GM23338 (cell line): ENCODE measurements at regions not wholly inside any gene's neighbourhood (a gene's known extent, or its start where the extent isn't known, plus 50 kb on each side); places are given as distances from the start of the nearest gene placed in this dataset.

Experiments used
- EZH2 ChIP-seq: fragments of 200-600 bp; sonication (generic); IDR thresholded peaks from one replicate; pipeline ENCODE4 v1.8.0; 2017; ENCODE audit warnings: antibody characterized with exemption, mild to moderate bottlenecking, low read depth; ENCODE audit not compliant: unreplicated experiment
- NANOG ChIP-seq: IDR thresholded peaks from 2 replicates; pipeline ENCODE4 v1.6.1; 2016; ENCODE audit warnings: antibody characterized with exemption, borderline replicate concordance
- POLR2AphosphoS5 ChIP-seq: IDR thresholded peaks from 2 replicates; pipeline ENCODE4 v1.6.1; 2016; ENCODE audit warnings: antibody characterized with exemption, low read depth
- TF ChIP-seq, protein P1 (sequence below), 2 experiments: fragments of 200-600 bp in 1 of 2; sonication (generic) in 1 of 2; conservative IDR thresholded peaks; 2 replicates each; pipeline versions ENCODE4 v1.5.1 to v1.6.1; 2016 to 2017; ENCODE audit warnings: antibody characterized with exemption in 2 of 2, low read depth in 2 of 2, mild to moderate bottlenecking in 2 of 2, moderate library complexity in 1 of 2
- TF ChIP-seq, protein P2 (sequence below): IDR thresholded peaks from one replicate; pipeline ENCODE4 v1.6.1; 2018; ENCODE audit warnings: antibody characterized with exemption; ENCODE audit not compliant: unreplicated experiment

DNA sequence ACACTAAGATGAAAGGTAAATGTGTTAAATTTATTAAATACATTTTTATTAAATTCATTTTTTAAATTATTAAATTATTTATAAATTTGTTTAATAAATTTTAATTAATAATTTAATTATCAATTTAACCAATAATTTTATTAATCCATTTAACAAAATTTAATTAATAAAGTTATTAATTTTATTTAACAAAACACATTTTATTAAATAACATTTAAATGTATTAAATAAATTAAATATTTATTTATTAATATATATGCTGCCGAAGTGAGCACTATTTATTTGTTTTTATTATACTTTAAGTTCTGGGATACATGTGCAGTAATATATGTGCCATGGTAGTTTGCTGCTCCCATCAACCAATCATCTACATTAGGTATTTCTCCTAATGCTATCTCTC is 719.5 kb downstream of the TRIML1 start:
- TF ChIP-seq, protein P1, sequence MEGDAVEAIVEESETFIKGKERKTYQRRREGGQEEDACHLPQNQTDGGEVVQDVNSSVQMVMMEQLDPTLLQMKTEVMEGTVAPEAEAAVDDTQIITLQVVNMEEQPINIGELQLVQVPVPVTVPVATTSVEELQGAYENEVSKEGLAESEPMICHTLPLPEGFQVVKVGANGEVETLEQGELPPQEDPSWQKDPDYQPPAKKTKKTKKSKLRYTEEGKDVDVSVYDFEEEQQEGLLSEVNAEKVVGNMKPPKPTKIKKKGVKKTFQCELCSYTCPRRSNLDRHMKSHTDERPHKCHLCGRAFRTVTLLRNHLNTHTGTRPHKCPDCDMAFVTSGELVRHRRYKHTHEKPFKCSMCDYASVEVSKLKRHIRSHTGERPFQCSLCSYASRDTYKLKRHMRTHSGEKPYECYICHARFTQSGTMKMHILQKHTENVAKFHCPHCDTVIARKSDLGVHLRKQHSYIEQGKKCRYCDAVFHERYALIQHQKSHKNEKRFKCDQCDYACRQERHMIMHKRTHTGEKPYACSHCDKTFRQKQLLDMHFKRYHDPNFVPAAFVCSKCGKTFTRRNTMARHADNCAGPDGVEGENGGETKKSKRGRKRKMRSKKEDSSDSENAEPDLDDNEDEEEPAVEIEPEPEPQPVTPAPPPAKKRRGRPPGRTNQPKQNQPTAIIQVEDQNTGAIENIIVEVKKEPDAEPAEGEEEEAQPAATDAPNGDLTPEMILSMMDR (conservative IDR thresholded peaks at IDR 0.05; ENCODE audit: low read depth in 2 of 2), result no peak
- TF ChIP-seq POLR2AphosphoS5 (no peak), NANOG (no peak), EZH2 (no peak)
- TF ChIP-seq, protein P2, sequence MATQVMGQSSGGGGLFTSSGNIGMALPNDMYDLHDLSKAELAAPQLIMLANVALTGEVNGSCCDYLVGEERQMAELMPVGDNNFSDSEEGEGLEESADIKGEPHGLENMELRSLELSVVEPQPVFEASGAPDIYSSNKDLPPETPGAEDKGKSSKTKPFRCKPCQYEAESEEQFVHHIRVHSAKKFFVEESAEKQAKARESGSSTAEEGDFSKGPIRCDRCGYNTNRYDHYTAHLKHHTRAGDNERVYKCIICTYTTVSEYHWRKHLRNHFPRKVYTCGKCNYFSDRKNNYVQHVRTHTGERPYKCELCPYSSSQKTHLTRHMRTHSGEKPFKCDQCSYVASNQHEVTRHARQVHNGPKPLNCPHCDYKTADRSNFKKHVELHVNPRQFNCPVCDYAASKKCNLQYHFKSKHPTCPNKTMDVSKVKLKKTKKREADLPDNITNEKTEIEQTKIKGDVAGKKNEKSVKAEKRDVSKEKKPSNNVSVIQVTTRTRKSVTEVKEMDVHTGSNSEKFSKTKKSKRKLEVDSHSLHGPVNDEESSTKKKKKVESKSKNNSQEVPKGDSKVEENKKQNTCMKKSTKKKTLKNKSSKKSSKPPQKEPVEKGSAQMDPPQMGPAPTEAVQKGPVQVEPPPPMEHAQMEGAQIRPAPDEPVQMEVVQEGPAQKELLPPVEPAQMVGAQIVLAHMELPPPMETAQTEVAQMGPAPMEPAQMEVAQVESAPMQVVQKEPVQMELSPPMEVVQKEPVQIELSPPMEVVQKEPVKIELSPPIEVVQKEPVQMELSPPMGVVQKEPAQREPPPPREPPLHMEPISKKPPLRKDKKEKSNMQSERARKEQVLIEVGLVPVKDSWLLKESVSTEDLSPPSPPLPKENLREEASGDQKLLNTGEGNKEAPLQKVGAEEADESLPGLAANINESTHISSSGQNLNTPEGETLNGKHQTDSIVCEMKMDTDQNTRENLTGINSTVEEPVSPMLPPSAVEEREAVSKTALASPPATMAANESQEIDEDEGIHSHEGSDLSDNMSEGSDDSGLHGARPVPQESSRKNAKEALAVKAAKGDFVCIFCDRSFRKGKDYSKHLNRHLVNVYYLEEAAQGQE, result no peak
